ENCODE measurements at regions not wholly inside any gene's neighbourhood (a gene's known extent, or its start where the extent isn't known, plus 50 kb on each side); places are given as distances from the start of the nearest gene placed in this dataset.
A peak's percentile ranks its signal among the peaks of the same experiment; 100 is the strongest.

GRCh38 chr1:221430152-221430960 is 311.5 kb downstream of the DUSP10 start:
- no peak for DNase-seq
- no peaks in the 10 kb centered on the region for H3K27me3 ChIP-seq (ENCODE audit: insufficient read depth, low read depth, severe bottlenecking)
- TF ChIP-seq CTCF (IDR thresholded peaks at IDR 0.05; ENCODE audit: low read depth, low read length) = no peak

DNA sequence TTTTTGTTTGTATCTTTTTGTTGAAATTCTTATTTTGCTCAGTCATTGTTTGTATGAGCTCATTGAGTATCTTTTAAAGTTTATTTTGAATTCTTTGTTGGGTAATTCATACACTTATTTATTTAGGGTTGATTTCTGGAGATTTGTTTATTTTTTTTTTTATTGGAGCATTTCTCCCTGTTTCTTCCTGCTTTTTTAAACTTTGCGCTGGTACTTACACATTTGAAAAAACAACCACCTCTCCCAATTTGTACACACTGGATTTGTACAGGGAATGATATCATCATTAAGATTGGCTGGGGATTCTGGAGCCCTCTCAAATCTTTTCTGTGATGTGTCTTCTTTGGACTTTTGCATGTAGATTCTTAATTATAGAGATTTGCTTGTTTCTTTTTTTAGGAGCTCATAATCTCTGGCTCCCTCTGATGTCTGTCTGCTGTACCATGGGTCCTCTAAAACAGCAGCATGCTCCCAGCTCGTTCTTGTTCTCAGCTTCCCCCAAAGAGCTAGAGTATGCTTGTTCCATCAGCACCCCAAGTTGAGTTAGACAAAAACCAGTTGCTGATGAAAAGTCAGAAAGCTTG is 310.7 kb downstream of the DUSP10 start:
- Histone ChIP-seq H3K36me3 (no peaks in the 10 kb centered on the region), H3K27me3 (ENCODE audit: insufficient read depth, low read depth, severe bottlenecking) (no peaks in the 10 kb centered on the region), H3K9me3 (ENCODE audit: severe bottlenecking) (no peaks in the 10 kb centered on the region), H3K27ac (no peak overlapping the region), H3K4me3 (ENCODE audit: low read depth, low read length) (no peak overlapping the region)
- no peak for DNase-seq
- TF ChIP-seq CTCF (IDR thresholded peaks at IDR 0.05; ENCODE audit: low read depth, low read length) = no peak

More at GRCh38 chr1:221430152-221430960, 311.5 kb downstream of the DUSP10 start:
- no peaks in the 10 kb centered on the region for H3K36me3 ChIP-seq
- H3K4me3 ChIP-seq (ENCODE audit: low read depth, low read length) = no peak overlapping the region
- no peak overlapping the region for H3K27ac ChIP-seq
- H3K9me3 ChIP-seq (ENCODE audit: severe bottlenecking) = no peaks in the 10 kb centered on the region

GRCh38 chr1:221431961-221432360 is 309.9 kb downstream of the DUSP10 start:
- Histone ChIP-seq H3K27ac (no peak overlapping the region), H3K27me3 (ENCODE audit: insufficient read depth, low read depth, severe bottlenecking) (no peaks in the 10 kb centered on the region), H3K4me3 (ENCODE audit: low read depth, low read length) (no peak overlapping the region), H3K36me3 (no peaks in the 10 kb centered on the region), H3K9me3 (ENCODE audit: severe bottlenecking) (no peaks in the 10 kb centered on the region)
- DNase-seq = no peak
- TF ChIP-seq CTCF (IDR thresholded peaks at IDR 0.05; ENCODE audit: low read depth, low read length) = no peak

GRCh38 chr1:221435504-221435904 is 306.4 kb downstream of the DUSP10 start:
- no peaks in the 10 kb centered on the region for H3K36me3 ChIP-seq
- H3K4me3 ChIP-seq (ENCODE audit: low read depth, low read length) = no peak overlapping the region
- no peak overlapping the region for H3K27ac ChIP-seq
- DNase-seq = no peak
- H3K27me3 ChIP-seq (ENCODE audit: insufficient read depth, low read depth, severe bottlenecking) = no peaks in the 10 kb centered on the region
- peak; percentile 53 for TF ChIP-seq CTCF (IDR thresholded peaks at IDR 0.05; ENCODE audit: low read depth, low read length)
- H3K9me3 ChIP-seq (ENCODE audit: severe bottlenecking) = no peaks in the 10 kb centered on the region

DNA sequence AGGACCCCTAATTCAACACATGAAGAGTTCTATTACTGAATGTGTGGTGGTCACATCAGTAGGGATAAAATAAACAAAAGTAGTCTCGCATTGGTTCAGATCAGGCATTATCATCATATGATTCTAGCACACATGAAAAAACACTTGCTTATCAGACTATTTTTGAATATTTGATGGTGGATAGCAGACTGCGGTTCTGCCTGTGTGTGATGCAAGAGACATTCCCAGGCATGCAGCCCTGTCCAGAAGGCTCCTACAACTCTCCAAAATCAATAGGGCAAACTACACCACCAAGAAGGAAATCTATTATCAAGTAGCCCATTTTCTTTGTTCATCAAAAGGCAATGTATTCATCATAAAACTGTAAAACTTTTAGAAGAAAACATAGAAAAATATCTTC is 304.7 kb downstream of the DUSP10 start:
- Histone ChIP-seq H3K4me3 (ENCODE audit: low read depth, low read length) (no peak overlapping the region), H3K36me3 (no peaks in the 10 kb centered on the region), H3K9me3 (ENCODE audit: severe bottlenecking) (no peaks in the 10 kb centered on the region), H3K27ac (no peak overlapping the region), H3K27me3 (ENCODE audit: insufficient read depth, low read depth, severe bottlenecking) (no peaks in the 10 kb centered on the region)
- DNase-seq = no peak
- TF ChIP-seq CTCF (IDR thresholded peaks at IDR 0.05; ENCODE audit: low read depth, low read length) = no peak
